WTC11 (cell line): ENCODE measurements at regions not wholly inside any gene's neighbourhood (a gene's known extent, or its start where the extent isn't known, plus 50 kb on each side); places are given as distances from the start of the nearest gene placed in this dataset.

ENCODE experiments used
- FOXP1 ChIP-seq: sonication (generic); formaldehyde crosslinking; IDR thresholded peaks from 2 replicates; pipeline ENCODE4 v1.8.0; 2022; ENCODE audit warnings: missing genetic modification reagents, mild to moderate bottlenecking, moderate library complexity, borderline replicate concordance
- TF ChIP-seq, protein P1 (sequence below): sonication (generic); formaldehyde crosslinking; IDR thresholded peaks from 2 replicates; pipeline ENCODE4 v1.8.1; 2022; ENCODE audit warnings: mild to moderate bottlenecking, missing genetic modification reagents, moderate library complexity, borderline replicate concordance
- TF ChIP-seq, protein P2 (sequence below): fragments of 200-600 bp; IDR thresholded peaks from 2 replicates; pipeline ENCODE4 v1.8.0; 2022; ENCODE audit warnings: antibody characterized with exemption

GRCh38 chr3:182233405-182233804, 521.7 kb downstream of the SOX2 start:
- TF ChIP-seq, protein P1, sequence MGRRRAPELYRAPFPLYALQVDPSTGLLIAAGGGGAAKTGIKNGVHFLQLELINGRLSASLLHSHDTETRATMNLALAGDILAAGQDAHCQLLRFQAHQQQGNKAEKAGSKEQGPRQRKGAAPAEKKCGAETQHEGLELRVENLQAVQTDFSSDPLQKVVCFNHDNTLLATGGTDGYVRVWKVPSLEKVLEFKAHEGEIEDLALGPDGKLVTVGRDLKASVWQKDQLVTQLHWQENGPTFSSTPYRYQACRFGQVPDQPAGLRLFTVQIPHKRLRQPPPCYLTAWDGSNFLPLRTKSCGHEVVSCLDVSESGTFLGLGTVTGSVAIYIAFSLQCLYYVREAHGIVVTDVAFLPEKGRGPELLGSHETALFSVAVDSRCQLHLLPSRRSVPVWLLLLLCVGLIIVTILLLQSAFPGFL (CRISPR knock-in tag): no peak
- TF ChIP-seq FOXP1 (CRISPR knock-in tag): no peak
- TF ChIP-seq, protein P2, sequence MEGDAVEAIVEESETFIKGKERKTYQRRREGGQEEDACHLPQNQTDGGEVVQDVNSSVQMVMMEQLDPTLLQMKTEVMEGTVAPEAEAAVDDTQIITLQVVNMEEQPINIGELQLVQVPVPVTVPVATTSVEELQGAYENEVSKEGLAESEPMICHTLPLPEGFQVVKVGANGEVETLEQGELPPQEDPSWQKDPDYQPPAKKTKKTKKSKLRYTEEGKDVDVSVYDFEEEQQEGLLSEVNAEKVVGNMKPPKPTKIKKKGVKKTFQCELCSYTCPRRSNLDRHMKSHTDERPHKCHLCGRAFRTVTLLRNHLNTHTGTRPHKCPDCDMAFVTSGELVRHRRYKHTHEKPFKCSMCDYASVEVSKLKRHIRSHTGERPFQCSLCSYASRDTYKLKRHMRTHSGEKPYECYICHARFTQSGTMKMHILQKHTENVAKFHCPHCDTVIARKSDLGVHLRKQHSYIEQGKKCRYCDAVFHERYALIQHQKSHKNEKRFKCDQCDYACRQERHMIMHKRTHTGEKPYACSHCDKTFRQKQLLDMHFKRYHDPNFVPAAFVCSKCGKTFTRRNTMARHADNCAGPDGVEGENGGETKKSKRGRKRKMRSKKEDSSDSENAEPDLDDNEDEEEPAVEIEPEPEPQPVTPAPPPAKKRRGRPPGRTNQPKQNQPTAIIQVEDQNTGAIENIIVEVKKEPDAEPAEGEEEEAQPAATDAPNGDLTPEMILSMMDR: no peak
